Gastroesophageal sphincter (tissue), 4 donors: ENCODE measurements at regions not wholly inside any gene's neighbourhood (a gene's known extent, or its start where the extent isn't known, plus 50 kb on each side); places are given as distances from the start of the nearest gene placed in this dataset.

Experiments used
- ATAC-seq: fragments of 150-250 bp; one replicate; pipeline ENCODE4 v1.9.1; 2016; ENCODE audit warnings: mild to moderate bottlenecking, moderate library complexity
- H3K27ac ChIP-seq, 4 donors: fragments of 200-600 bp; sonication (generic) in 3 of 4; 1 replicate in 3 of 4; 2 replicates in 1 of 4; pipeline ENCODE4 v1.5.1; 2016 to 2019
- H3K27me3 ChIP-seq: fragments of 200-600 bp; sonication (generic); one replicate; pipeline ENCODE4 v1.5.1; 2019
- H3K36me3 ChIP-seq, 2 donors: fragments of 200-600 bp; sonication (generic); one replicate each; pipeline ENCODE4 v1.5.1; 2019; ENCODE audit warnings: control low read depth in 1 of 2
- H3K4me1 ChIP-seq, 3 donors: fragments of 200-600 bp; sonication (generic); 1 replicate in 2 of 3; 2 replicates in 1 of 3; pipeline ENCODE4 v1.5.1; 2016 to 2019; ENCODE audit warnings: control low read depth in 2 of 3
- H3K4me3 ChIP-seq, 2 donors: fragments of 200-600 bp; sonication (generic); one replicate each; pipeline ENCODE4 v1.5.1; 2019; ENCODE audit warnings: mild to moderate bottlenecking in 1 of 2, moderate library complexity in 1 of 2
- H3K9me3 ChIP-seq, 3 donors: fragments of 200-600 bp; sonication (generic); one replicate each; pipeline ENCODE4 v1.5.1; 2017 to 2019; ENCODE audit warnings: control low read depth in 2 of 3
- EP300 ChIP-seq: sonication (generic); formaldehyde crosslinking; IDR thresholded peaks from one replicate; pipeline ENCODE4 v1.6.1; 2017; ENCODE audit warnings: antibody characterized with exemption, mild to moderate bottlenecking
- POLR2A ChIP-seq, 2 donors: fragments of 450-650 bp; IDR thresholded peaks; one replicate each; pipeline ENCODE4 v1.6.1; 2017; ENCODE audit warnings: antibody characterized with exemption in 2 of 2, mild to moderate bottlenecking in 2 of 2, moderate library complexity in 1 of 2
- POLR2AphosphoS5 ChIP-seq: sonication (generic); formaldehyde crosslinking; IDR thresholded peaks from one replicate; pipeline ENCODE4 v1.6.1; 2017; ENCODE audit warnings: antibody characterized with exemption
- WGBS, 2 donors: methylation state at CpG; one replicate each; pipeline ENCODE4 v1.1.5; 2018; ENCODE audit warnings: low coverage in 1 of 2; 5-methylcytosine and 5-hydroxymethylcytosine counted together
- TF ChIP-seq, protein P1 (sequence below), 4 experiments: fragments of 200-600 bp in 2 of 4; fragments of 450-650 bp in 2 of 4; sonication (generic) in 1 of 4; IDR thresholded peaks; one replicate each; pipeline ENCODE4 v1.5.1; 2017 to 2019; ENCODE audit warnings: antibody characterized with exemption in 4 of 4, mild to moderate bottlenecking in 2 of 4, moderate library complexity in 2 of 4

- Histone ChIP-seq H3K9me3 (no peaks in the 10 kb centered on the region), H3K4me1 (no peaks in the 10 kb centered on the region), H3K36me3 (no peaks in the 10 kb centered on the region), H3K27me3 (no peaks in the 10 kb centered on the region), H3K4me3 (no peak overlapping the region), H3K27ac (no peak overlapping the region)
- TF ChIP-seq POLR2A (IDR thresholded peaks at IDR 0.05) (no peak), EP300 (no peak), POLR2AphosphoS5 (no peak)
- TF ChIP-seq, protein P1, sequence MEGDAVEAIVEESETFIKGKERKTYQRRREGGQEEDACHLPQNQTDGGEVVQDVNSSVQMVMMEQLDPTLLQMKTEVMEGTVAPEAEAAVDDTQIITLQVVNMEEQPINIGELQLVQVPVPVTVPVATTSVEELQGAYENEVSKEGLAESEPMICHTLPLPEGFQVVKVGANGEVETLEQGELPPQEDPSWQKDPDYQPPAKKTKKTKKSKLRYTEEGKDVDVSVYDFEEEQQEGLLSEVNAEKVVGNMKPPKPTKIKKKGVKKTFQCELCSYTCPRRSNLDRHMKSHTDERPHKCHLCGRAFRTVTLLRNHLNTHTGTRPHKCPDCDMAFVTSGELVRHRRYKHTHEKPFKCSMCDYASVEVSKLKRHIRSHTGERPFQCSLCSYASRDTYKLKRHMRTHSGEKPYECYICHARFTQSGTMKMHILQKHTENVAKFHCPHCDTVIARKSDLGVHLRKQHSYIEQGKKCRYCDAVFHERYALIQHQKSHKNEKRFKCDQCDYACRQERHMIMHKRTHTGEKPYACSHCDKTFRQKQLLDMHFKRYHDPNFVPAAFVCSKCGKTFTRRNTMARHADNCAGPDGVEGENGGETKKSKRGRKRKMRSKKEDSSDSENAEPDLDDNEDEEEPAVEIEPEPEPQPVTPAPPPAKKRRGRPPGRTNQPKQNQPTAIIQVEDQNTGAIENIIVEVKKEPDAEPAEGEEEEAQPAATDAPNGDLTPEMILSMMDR (IDR thresholded peaks at IDR 0.05), result no peak
- ATAC-seq, result no peak
- 53 to 72% methylated on average over 3 of the region's 3 CpGs for WGBS, 2 donors
These were observed 271.7 kb downstream of the RFPL4B start for GRCh38 chr6:112618849-112619248.

DNA sequence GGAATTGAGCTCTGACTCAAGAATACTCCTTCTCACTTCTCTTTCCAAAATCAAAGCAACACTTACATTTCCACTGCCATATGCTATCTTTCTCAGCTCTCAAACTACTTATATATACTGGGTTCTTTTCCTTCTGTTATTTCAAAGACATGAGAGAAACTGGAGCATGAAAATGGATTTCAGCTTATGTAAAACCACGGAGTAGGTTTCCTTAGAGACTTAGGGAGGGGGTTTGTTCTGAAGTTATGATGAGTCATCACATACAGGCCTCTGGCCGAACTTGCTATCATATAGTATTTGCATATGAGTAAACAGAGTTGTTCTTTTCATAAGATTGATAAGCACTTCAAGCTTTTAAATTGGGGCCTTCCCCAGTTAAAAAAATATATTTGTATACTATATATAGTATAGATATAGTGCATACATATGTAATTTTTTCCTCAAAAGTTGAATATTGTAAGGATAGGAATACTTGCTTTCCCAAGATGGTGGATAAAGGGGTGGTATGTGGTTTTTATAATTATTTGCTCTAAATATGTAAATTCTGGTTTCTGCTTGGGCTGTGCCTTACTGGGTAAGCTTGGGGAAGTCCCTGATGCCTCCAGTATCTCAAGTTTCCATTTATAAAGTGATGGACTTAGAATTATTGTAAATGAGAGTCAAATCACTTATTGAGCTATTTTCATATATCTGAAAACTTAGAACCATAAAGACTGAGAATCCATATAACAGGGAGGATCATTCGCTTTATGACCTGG is 273.9 kb downstream of the RFPL4B start:
- WGBS, 2 donors, result 42 to 44% methylated on average over 3 of the region's 3 CpGs

DNA sequence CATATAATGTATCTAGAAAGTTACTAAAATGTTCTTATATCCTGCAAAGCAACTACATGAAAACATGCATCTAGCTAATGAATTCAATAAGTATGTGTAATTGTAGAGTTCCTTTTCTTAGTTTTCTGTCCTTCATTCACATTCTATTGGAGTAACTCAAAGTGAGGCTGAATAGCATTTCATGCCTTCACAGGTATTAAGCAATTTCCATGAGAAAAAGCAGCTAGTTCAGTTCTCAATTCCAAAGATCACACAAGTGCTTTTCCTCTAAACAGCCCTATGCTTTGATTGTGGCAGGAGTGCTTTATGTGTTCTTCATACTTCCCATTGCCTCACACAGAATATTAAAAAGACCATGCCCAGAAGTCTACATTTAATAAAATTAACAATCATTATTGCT is 274.9 kb downstream of the RFPL4B start:
- no peak for ATAC-seq
- Histone ChIP-seq H3K27me3 (no peaks in the 10 kb centered on the region), H3K27ac (no peak overlapping the region), H3K9me3 (no peaks in the 10 kb centered on the region), H3K4me1 (no peaks in the 10 kb centered on the region), H3K36me3 (no peaks in the 10 kb centered on the region), H3K4me3 (no peak overlapping the region)
- no peak for TF ChIP-seq EP300

More for the DNA sequence above, 273.9 kb downstream of the RFPL4B start:
- H3K4me1 ChIP-seq, result no peaks in the 10 kb centered on the region
- no peak overlapping the region for H3K4me3 ChIP-seq
- H3K27me3 ChIP-seq, result no peaks in the 10 kb centered on the region
- no peak for ATAC-seq
- no peak for TF ChIP-seq EP300
- no peak for TF ChIP-seq POLR2A (IDR thresholded peaks at IDR 0.05)
- TF ChIP-seq, protein P1 (IDR thresholded peaks at IDR 0.05), result no peak
- no peaks in the 10 kb centered on the region for H3K9me3 ChIP-seq
- H3K27ac ChIP-seq, result no peak overlapping the region
- no peaks in the 10 kb centered on the region for H3K36me3 ChIP-seq

DNA sequence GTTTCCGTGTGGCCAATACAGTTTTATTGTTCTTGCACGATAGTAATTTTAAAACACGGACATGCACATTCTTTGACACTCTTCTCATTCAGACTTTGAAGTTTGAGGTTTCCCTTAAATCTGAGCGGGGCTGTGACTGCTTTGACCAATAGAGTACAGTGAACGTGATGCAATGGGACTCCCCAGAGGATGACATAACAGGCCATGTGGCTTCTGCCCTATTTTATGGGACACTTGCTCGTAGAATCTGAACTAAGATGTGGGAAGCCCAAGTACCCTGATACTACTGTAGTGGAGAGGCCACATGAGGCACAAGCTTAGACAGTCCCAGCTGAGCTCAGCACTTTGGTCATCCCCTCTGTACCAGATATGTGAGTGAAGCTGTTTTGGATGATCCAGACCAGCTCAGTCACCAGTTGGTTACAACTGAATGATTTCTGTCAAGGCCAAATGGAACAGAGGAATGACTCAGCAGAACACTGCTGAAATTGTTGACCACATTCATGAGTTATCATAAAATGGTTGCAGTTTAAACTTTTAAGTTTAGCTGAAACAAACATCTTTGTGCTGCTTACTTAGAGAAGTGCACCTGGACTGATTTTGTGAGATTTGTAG is 279.4 kb downstream of the RFPL4B start:
- WGBS, 2 donors, result 84 to 93% methylated on average over 4 to 5 of the region's 6 CpGs
- Histone ChIP-seq H3K36me3 (no peaks in the 10 kb centered on the region), H3K4me3 (no peak overlapping the region), H3K27me3 (no peaks in the 10 kb centered on the region), H3K4me1 (no peaks in the 10 kb centered on the region), H3K9me3 (no peaks in the 10 kb centered on the region), H3K27ac (no peak overlapping the region)
- TF ChIP-seq POLR2AphosphoS5, result no peak
- peak; percentile 39 for ATAC-seq

DNA sequence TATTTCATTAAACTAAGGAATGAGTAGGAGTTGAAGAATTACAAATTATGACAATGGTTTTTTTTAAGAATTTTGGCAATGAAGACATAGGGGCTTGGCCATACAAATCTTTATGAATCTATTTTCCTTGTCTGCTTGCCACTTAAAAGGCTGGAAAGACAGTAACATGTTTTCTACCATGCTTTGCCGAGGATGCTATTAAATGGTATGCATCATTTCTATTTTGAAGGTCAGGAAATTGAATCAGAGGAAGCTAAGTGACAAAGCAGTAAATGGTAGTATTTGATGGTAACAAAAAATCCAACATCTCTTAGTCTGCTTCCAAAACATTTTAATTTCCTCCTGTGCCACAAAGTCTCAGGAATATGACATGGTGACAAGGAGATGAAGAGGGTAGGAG is 287.2 kb downstream of the RFPL4B start:
- H3K27me3 ChIP-seq, result no peaks in the 10 kb centered on the region
- ATAC-seq, result no peak
- no peak overlapping the region for H3K4me3 ChIP-seq
- H3K36me3 ChIP-seq, result no peaks in the 10 kb centered on the region
- TF ChIP-seq POLR2A (IDR thresholded peaks at IDR 0.05) (no peak), EP300 (no peak), POLR2AphosphoS5 (no peak)
- TF ChIP-seq, protein P1 (IDR thresholded peaks at IDR 0.05), result no peak
- 75 to 86% methylated on average over 1 of the region's 1 CpG for WGBS, 2 donors
- no peaks in the 10 kb centered on the region for H3K4me1 ChIP-seq
- H3K27ac ChIP-seq, result no peak overlapping the region
- no peaks in the 10 kb centered on the region for H3K9me3 ChIP-seq

DNA sequence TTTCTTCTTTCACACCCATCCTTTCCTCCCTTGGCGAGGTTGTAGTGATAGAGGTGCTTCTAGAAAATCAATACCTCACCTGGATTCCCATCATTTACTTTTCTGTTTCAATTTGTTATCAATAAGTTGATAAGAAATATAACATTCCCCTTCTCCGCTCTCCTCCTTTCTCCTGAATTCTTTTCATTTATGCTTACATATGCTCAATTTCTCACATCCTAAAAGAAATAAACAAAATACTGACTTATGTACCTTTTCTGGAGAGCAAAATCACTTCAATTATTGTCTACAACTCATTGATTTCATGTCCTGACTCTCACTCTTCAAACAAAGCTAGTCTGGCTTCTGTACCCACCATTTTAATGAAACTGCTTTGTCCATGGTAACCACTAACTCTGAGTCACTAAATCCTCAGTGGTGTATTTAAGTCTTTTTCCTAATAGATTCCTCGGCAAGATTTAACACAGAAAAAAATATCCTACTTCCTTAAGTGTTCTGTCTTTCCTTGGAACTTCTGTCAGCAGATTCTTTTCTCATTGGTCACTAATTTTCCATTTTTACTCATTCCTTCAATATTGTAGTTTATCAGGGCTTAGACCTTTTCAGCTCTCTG is 289.6 kb downstream of the RFPL4B start:
- H3K4me1 ChIP-seq, result no peaks in the 10 kb centered on the region
- H3K36me3 ChIP-seq, result no peaks in the 10 kb centered on the region
- H3K27me3 ChIP-seq, result no peaks in the 10 kb centered on the region
- ATAC-seq, result no peak
- H3K4me3 ChIP-seq, result no peak overlapping the region
- WGBS, 2 donors, result 67 to 83% methylated on average over 3 of the region's 3 CpGs
- TF ChIP-seq POLR2AphosphoS5 (no peak), EP300 (no peak), POLR2A (IDR thresholded peaks at IDR 0.05) (no peak)
- TF ChIP-seq, protein P1 (IDR thresholded peaks at IDR 0.05), result no peak
- no peaks in the 10 kb centered on the region for H3K9me3 ChIP-seq
- H3K27ac ChIP-seq, result no peak overlapping the region
